ENCODE measurements at regions not wholly inside any gene's neighbourhood (a gene's known extent, or its start where the extent isn't known, plus 50 kb on each side); places are given as distances from the start of the nearest gene placed in this dataset.
A peak's percentile ranks its signal among the peaks of the same experiment; 100 is the strongest.

- no peaks in the 10 kb centered on the region for H3K9me3 Mint-ChIP-seq
- H3K4me1 Mint-ChIP-seq = no peaks in the 10 kb centered on the region
- H3K9ac ChIP-seq (ENCODE audit: extremely low read depth, low read length, poor library complexity, severe bottlenecking) = no peak overlapping the region
- no peaks in the 10 kb centered on the region for H3K27me3 Mint-ChIP-seq (ENCODE audit: insufficient read depth)
- no peaks in the 10 kb centered on the region for H3K36me3 ChIP-seq (ENCODE audit: control insufficient read depth, insufficient read depth, low read length)
- H3K4me3 ChIP-seq (ENCODE audit: low read length) = no peak overlapping the region
- 69% methylated on average over 1 of the region's 1 CpG; no CpG with 5 or more reads in 1 of the 2 experiments for WGBS, 2 experiments (ENCODE audit: insufficient coverage in 1 of 2, insufficient read length in 1 of 2)
- H3K27ac Mint-ChIP-seq = no peak overlapping the region
- H3K4me1 ChIP-seq (ENCODE audit: control insufficient read depth, insufficient read depth, low read length) = no peaks in the 10 kb centered on the region
- H3K27ac ChIP-seq (ENCODE audit: low read depth, low read length) = peak overlapping the region; percentile 21
- TF ChIP-seq CTCF (conservative IDR thresholded peaks at IDR 0.05) = no peak
- H3K9me3 ChIP-seq (ENCODE audit: control insufficient read depth, low read length) = no peaks in the 10 kb centered on the region
- no peaks in the 10 kb centered on the region for H3K27me3 ChIP-seq (ENCODE audit: control insufficient read depth, insufficient read depth, low read length, poor library complexity, severe bottlenecking)
- DNase-seq = no peak
- no peak overlapping the region for H3K4me3 Mint-ChIP-seq
- H3K36me3 Mint-ChIP-seq (ENCODE audit: low read depth) = no peaks in the 10 kb centered on the region
Observed at GRCh38 chr2:48873666-48874065, 118.1 kb upstream of the LHCGR start.

GRCh38 chr2:48870942-48871341, 115.4 kb upstream of the LHCGR start:
- DNase-seq = no peak
- Mint-ChIP-seq H3K27ac (no peak overlapping the region), H3K9me3 (no peaks in the 10 kb centered on the region), H3K4me1 (no peaks in the 10 kb centered on the region), H3K4me3 (no peak overlapping the region), H3K27me3 (ENCODE audit: insufficient read depth) (no peaks in the 10 kb centered on the region), H3K36me3 (ENCODE audit: low read depth) (no peaks in the 10 kb centered on the region)
- no peak overlapping the region for H3K4me3 ChIP-seq (ENCODE audit: low read length)
- no peak overlapping the region for H3K27ac ChIP-seq (ENCODE audit: low read depth, low read length)
- no peak for TF ChIP-seq CTCF (conservative IDR thresholded peaks at IDR 0.05)
- no peaks in the 10 kb centered on the region for H3K27me3 ChIP-seq (ENCODE audit: control insufficient read depth, insufficient read depth, low read length, poor library complexity, severe bottlenecking)
- no peak overlapping the region for H3K9ac ChIP-seq (ENCODE audit: extremely low read depth, low read length, poor library complexity, severe bottlenecking)
- 91 to 96% methylated on average over 3 to 4 of the region's 4 CpGs for WGBS, 2 experiments (ENCODE audit: insufficient coverage in 1 of 2, insufficient read length in 1 of 2)
- H3K9me3 ChIP-seq (ENCODE audit: control insufficient read depth, low read length) = no peaks in the 10 kb centered on the region
- no peaks in the 10 kb centered on the region for H3K36me3 ChIP-seq (ENCODE audit: control insufficient read depth, insufficient read depth, low read length)
- H3K4me1 ChIP-seq (ENCODE audit: control insufficient read depth, insufficient read depth, low read length) = no peaks in the 10 kb centered on the region

- H3K27ac ChIP-seq (ENCODE audit: low read depth, low read length) = no peak overlapping the region
- WGBS, 2 experiments (ENCODE audit: insufficient coverage in 1 of 2, insufficient read length in 1 of 2) = 73 to 92% methylated on average over 1 to 2 of the region's 2 CpGs
- no peak overlapping the region for H3K27ac Mint-ChIP-seq
- no peak overlapping the region for H3K4me3 ChIP-seq (ENCODE audit: low read length)
- no peaks in the 10 kb centered on the region for H3K27me3 ChIP-seq (ENCODE audit: control insufficient read depth, insufficient read depth, low read length, poor library complexity, severe bottlenecking)
- no peak overlapping the region for H3K9ac ChIP-seq (ENCODE audit: extremely low read depth, low read length, poor library complexity, severe bottlenecking)
- no peaks in the 10 kb centered on the region for H3K4me1 Mint-ChIP-seq
- no peaks in the 10 kb centered on the region for H3K36me3 Mint-ChIP-seq (ENCODE audit: low read depth)
- no peak overlapping the region for H3K4me3 Mint-ChIP-seq
- no peak for DNase-seq
- no peaks in the 10 kb centered on the region for H3K9me3 Mint-ChIP-seq
- TF ChIP-seq CTCF (conservative IDR thresholded peaks at IDR 0.05) = no peak
- no peaks in the 10 kb centered on the region for H3K36me3 ChIP-seq (ENCODE audit: control insufficient read depth, insufficient read depth, low read length)
- no peaks in the 10 kb centered on the region for H3K27me3 Mint-ChIP-seq (ENCODE audit: insufficient read depth)
- H3K4me1 ChIP-seq (ENCODE audit: control insufficient read depth, insufficient read depth, low read length) = no peaks in the 10 kb centered on the region
- no peaks in the 10 kb centered on the region for H3K9me3 ChIP-seq (ENCODE audit: control insufficient read depth, low read length)
Observed at GRCh38 chr2:48870503-48870902, 115.0 kb upstream of the LHCGR start.
